ENCODE measurements at regions not wholly inside any gene's neighbourhood (a gene's known extent, or its start where the extent isn't known, plus 50 kb on each side); places are given as distances from the start of the nearest gene placed in this dataset.
A peak's percentile ranks its signal among the peaks of the same experiment; 100 is the strongest.

- H3K4me1 ChIP-seq = no peaks in the 10 kb centered on the region
- peak overlapping the region in 1 of 2 donors; percentile 53 for H3K27ac ChIP-seq
- no peaks in the 10 kb centered on the region for H3K36me3 ChIP-seq
- DNase-seq (ENCODE audit: low spot score) = no peak
- no peaks in the 10 kb centered on the region for H3K27me3 ChIP-seq
- H3K9me3 ChIP-seq = no peaks in the 10 kb centered on the region
- H3K4me3 ChIP-seq = no peak overlapping the region
- TF ChIP-seq CTCF (IDR thresholded peaks at IDR 0.05) = no peak
These were observed 106.3 kb upstream of the TMLHE start for GRCh38 chrX:155718972-155719586.

- H3K27ac ChIP-seq = no peak overlapping the region
- DNase-seq (ENCODE audit: low spot score) = no peak
- no peak for TF ChIP-seq CTCF (IDR thresholded peaks at IDR 0.05)
- H3K9me3 ChIP-seq = peaks cover 0 to 22% of the 10 kb centered on the region in 2 donors
- no peaks in the 10 kb centered on the region for H3K4me1 ChIP-seq
- no peaks in the 10 kb centered on the region for H3K36me3 ChIP-seq
- H3K27me3 ChIP-seq = no peaks in the 10 kb centered on the region
- H3K4me3 ChIP-seq = no peak overlapping the region
These were observed 102.4 kb upstream of the TMLHE start for GRCh38 chrX:155715141-155715540.

GRCh38 chrX:155695419-155695818 is 82.7 kb upstream of the TMLHE start:
- H3K27me3 ChIP-seq = no peaks in the 10 kb centered on the region
- no peaks in the 10 kb centered on the region for H3K9me3 ChIP-seq
- no peaks in the 10 kb centered on the region for H3K36me3 ChIP-seq
- H3K4me1 ChIP-seq = no peaks in the 10 kb centered on the region
- TF ChIP-seq CTCF (IDR thresholded peaks at IDR 0.05) = no peak
- no peak for DNase-seq (ENCODE audit: low spot score)
- no peak overlapping the region for H3K27ac ChIP-seq
- no peak overlapping the region for H3K4me3 ChIP-seq

GRCh38 chrX:155694649-155695048 is 81.9 kb upstream of the TMLHE start:
- Histone ChIP-seq H3K27ac (no peak overlapping the region), H3K27me3 (no peaks in the 10 kb centered on the region), H3K4me1 (no peaks in the 10 kb centered on the region), H3K4me3 (no peak overlapping the region), H3K36me3 (no peaks in the 10 kb centered on the region), H3K9me3 (no peaks in the 10 kb centered on the region)
- no peak for DNase-seq (ENCODE audit: low spot score)
- no peak for TF ChIP-seq CTCF (IDR thresholded peaks at IDR 0.05)

- no peak for TF ChIP-seq CTCF (IDR thresholded peaks at IDR 0.05)
- no peaks in the 10 kb centered on the region for H3K27me3 ChIP-seq
These were observed 70.1 kb upstream of the TMLHE start for GRCh38 chrX:155682834-155683233.

GRCh38 chrX:155679715-155680114 is 67.0 kb upstream of the TMLHE start:
- Histone ChIP-seq H3K27me3 (no peaks in the 10 kb centered on the region), H3K36me3 (no peaks in the 10 kb centered on the region), H3K4me1 (no peaks in the 10 kb centered on the region), H3K9me3 (no peaks in the 10 kb centered on the region), H3K4me3 (no peak overlapping the region), H3K27ac (no peak overlapping the region)
- TF ChIP-seq CTCF (IDR thresholded peaks at IDR 0.05) = no peak
- DNase-seq (ENCODE audit: low spot score) = no peak

More at GRCh38 chrX:155682834-155683233, 70.1 kb upstream of the TMLHE start:
- no peaks in the 10 kb centered on the region for H3K4me1 ChIP-seq
- no peak for DNase-seq (ENCODE audit: low spot score)
- no peaks in the 10 kb centered on the region for H3K36me3 ChIP-seq
- no peak overlapping the region for H3K4me3 ChIP-seq
- no peak overlapping the region for H3K27ac ChIP-seq
- no peaks in the 10 kb centered on the region for H3K9me3 ChIP-seq
